Mammary epithelial cell (primary cell): ENCODE measurements at regions not wholly inside any gene's neighbourhood (a gene's known extent, or its start where the extent isn't known, plus 50 kb on each side); places are given as distances from the start of the nearest gene placed in this dataset.

Experiments used
- CTCF ChIP-seq, 2 donors: IDR thresholded peaks in 1 of 2; conservative IDR thresholded peaks in 1 of 2; 2 replicates each; pipeline ENCODE4 v1.5.1; 2011 to 2012; ENCODE audit warnings: inconsistent platforms in 2 of 2, low read length in 2 of 2, mild to moderate bottlenecking in 2 of 2, control low read depth in 1 of 2, low read depth in 1 of 2; ENCODE audit not compliant: insufficient read depth in 1 of 2; ENCODE audit errors: extremely low read depth in 1 of 2
- EZH2 ChIP-seq: IDR thresholded peaks from 2 replicates; pipeline ENCODE4 v1.6.1; 2012; ENCODE audit warnings: low read length, inconsistent platforms, borderline replicate concordance

GRCh38 chr10:117439243-117439912 is 64.1 kb upstream of the PDZD8 start:
- TF ChIP-seq EZH2, result no peak
- no peak for TF ChIP-seq CTCF (conservative IDR thresholded peaks at IDR 0.05 in 1 of 2, IDR thresholded peaks at IDR 0.05 in 1 of 2; ENCODE audit: extremely low read depth in 1 of 2, insufficient read depth in 1 of 2, low read depth in 1 of 2, low read length in 2 of 2)
